NCI-H748 (cell line): ENCODE measurements at regions not wholly inside any gene's neighbourhood (a gene's known extent, or its start where the extent isn't known, plus 50 kb on each side); places are given as distances from the start of the nearest gene placed in this dataset.

Experiments used
- DNase-seq: peaks from one replicate; lab custom pipeline; 2025; ENCODE audit not compliant: unreplicated experiment; lab: John Stamatoyannopoulos, UW

DNA sequence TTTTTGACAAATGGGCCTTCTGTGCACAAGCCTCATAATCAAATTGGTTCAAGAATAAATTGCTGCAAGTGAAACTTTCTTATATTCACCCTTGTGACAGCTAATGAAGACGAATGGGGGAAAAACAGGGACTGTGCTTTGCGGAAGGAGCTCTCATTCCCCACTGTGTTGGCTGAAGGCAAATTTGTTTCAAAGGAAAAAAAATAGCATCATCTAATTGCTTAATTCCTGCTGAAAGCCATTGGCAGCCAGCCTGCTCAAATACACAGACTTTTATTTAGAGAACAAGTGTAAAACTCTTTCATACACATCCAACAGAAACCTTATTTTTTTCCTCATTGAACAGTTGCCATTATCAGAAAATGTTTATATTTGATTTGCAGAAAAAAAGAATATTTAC lies 172.3 kb downstream of the ARL6IP6 start:
- peak; percentile 73 for DNase-seq

DNA sequence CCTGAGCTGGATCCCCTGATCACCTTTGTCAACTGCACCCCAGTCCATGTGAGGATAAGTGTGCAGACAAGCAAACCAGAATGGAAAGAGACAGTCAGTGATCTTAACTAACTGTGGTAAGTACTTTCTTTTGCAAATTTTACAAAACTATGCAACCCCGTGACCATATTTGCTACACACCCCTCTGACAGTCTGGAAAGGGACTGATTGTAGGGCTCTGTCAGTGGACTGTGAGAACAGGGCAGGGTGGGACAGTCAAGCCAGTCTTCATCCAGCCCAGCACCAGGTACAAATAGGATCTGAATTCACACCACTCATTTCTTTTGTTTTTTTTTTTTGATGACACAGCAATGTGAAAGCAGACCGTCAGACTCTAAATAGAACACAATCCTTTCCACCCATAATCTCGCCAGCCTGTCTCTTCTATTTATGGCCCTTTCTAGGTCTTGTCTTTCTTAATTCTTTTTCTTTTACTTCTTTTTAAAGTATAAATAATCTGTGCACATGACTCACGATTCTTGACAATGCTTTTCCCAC lies 165.6 kb downstream of the ARL6IP6 start:
- no peak for DNase-seq

DNA sequence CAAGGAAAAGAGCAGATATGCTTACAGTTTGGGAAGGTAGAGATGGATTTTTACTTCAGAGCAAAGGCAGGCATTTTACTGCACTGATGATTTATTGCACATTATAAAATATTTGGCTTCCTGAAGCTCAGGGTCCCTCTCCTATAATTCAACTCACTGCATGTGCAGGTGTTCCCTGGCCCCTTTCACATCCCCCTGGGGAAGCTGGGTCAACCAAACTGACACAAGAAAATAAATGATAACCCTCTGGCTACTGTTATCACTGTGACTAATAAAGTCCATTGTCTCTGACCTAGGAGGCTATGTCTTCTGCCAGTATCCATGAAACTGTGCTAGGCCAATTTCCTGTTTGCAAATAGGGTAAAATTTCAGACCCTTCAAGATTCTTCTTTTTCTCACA lies 163.1 kb downstream of the ARL6IP6 start:
- DNase-seq = no peak

DNA sequence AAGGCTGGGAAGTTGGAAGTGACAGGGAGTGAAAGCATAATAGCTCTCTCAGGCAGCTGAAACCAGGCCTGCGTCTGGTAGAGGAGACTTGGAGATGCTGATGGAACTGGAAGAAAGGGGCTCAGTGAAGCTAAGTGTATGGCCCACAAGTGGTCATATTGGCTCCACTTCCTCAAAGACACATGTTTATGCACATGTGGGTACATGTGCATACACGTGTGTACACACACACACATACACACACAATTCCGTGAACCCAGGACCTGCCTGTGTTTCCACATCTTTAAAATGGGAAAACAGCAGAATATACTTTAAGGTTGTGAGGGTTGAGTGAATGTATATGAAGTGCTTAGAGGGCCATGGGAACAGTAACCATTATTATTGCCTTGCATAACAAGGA lies 160.9 kb downstream of the ARL6IP6 start:
- DNase-seq = no peak

DNA sequence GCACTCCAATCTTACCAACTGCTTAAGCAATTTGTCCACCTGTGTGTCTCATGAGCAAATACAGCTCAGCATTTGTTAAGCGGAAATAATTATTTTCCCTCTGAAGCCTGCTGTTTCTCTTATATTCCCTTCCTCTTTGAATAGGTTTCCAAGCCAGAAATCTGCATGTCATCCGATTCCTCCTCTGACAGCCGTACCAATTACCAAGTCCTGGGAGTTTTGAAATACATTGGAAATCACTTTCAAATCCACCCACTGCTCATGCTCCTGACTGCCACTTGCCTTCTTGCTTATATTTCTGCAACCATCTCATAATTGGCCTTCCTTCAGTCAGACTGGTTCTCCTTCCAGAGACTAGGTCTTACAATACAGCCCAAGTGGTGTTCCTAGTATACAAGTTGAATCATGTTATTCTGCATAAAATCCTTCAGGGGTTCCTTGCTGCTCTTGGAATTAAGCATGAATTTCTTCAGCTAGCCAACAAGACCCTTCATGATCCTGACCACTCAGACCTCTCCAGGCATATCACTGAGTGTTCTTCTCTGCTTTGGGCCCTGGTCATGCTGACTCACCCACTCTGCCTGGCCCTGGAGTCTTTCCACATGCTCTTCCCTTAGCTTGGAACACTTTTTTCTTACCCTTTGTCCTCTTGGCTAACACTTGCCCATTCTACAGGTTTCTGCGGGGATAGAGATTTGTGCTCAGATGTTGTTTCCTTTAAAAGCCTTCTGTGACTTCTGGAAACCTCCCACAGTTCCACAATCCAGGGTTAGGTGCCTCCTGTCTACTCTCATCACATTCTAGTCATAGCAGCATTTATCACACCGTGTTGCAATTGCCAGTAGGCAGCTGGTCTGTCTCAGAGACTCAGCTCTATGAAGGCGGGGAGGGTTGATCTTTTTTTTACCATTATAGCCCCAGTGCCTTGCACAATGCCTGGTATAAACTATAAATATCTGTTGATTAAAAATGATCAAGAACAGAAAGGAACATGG lies 157.6 kb downstream of the ARL6IP6 start:
- DNase-seq = no peak

DNA sequence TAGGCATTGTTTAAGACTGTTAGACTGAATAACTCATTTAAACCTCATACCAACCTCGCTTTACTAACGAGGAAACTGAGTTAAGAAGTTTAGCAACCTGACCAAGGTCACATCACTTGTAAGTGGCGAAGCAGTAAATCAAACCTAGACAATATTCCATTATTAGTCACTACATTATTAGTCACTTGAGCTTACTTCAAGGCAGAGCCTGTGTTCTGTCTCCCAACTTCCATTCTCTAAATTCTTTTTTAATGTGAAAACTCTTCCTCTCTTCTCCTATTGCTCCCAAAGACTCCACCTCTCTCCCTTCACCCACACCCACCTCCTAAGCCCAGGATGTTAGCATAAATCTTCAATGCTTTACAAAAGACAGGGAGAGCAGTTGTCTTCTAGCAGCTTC lies 156.5 kb downstream of the ARL6IP6 start:
- DNase-seq = no peak

DNA sequence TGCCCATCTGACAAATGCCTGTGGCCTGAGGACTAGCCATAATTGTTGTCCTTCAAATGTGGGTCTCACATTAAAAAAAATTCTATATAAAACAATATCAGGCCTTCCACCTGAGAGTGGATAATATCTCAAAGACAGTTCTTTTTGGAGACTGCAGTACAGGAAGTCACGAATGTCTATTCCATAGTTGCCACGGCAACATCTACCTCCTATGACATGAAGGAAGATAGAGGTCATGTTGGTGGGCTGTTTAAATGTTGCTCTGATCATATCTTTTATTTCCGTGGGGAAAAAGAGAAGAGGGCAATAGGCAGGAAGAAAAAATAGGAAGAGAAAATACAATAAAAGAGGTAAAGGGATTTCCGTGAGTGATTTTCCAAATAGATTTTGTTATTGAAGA lies 151.8 kb downstream of the ARL6IP6 start:
- DNase-seq = peak; percentile 11

DNA sequence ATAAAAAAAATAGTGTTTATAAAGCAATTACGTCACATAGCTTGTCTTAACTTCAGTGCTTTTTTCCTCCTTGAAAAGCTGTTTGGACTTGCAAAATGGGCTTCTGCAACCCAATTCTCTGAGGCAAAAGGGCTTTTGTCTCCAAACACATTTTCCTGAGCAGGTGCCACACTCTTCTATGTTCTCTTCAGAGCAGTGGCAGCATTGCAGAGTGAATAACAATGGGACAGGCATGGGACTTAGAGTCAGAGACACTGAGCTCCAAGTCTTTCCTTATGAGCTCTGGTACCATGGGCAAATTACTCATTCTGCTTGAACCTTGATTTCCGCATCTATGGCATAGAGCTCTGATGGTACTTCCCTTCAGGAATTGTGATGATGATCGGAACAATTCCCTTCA lies 149.0 kb downstream of the ARL6IP6 start:
- DNase-seq = no peak

DNA sequence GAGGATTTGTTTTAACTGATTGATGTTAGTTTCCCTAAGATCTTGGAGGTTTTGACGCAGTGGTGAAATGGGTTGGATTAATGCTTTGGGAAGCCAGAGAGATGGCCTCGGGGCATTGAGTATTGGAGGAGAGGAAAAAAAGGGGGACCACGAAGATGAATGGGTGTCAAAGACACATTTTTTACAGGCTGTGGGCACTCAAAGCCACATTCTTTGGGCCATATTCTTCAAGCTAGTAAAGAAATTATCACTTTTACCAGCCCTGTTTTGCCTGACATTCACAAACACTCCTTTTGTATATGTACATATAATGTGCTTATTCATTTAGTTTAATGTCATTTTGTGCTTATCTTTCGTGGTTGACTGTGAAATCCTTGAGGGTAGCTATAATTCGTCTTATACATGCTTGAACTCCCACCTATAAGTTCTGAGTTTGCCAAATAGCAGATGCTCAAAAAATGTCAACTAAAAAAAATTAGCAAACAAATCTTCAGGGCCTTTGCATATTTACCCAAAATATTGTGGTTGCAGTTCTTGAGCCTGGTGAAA lies 146.3 kb downstream of the ARL6IP6 start:
- no peak for DNase-seq

DNA sequence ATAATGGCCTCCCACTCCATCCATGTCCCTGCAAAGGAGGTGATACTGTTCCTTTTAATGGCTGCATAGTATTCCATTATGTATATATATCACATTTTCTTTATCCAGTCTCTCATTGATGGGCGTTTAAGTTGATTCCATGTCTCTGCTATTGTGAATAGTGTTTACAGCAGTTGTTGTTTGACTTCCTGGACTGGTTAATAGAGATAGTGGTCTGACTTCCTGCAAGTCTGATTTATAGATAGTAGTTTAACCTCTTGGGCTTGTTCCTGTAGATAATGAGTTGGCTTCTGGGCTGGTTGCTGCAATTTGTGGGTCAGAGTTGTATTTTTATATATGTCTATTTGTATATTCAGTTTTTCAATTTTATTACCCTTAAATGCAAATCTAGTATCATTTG lies 145.4 kb downstream of the ARL6IP6 start:
- DNase-seq = no peak

DNA sequence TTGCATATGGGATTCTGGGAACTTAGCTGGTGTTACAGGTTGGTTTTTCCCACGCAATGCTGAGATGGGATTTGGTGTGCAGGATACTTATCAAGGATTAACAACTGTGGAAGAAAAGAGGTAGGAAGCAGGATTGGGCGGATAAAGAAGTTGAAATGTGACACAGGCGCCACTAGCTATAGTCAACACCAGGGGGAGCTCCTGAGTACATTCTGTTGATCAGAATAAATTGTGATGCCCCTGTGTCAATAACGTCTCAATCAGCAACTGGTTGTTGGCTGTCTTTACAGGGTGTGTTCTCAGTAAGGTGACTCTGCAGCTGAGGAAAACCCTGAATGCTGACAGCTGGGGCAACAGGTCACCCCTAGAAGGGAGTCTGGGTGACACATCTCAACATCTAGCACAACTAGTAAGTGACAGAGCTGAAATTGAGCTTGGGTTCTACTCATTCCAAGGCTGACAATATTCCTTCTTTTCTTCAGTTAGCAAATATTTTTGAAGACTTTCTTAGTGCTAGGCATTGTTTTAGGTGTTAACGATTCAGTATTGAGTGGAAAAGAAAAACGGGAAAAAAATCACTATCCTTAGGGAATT lies 143.0 kb downstream of the ARL6IP6 start:
- peak; percentile 65 for DNase-seq

DNA sequence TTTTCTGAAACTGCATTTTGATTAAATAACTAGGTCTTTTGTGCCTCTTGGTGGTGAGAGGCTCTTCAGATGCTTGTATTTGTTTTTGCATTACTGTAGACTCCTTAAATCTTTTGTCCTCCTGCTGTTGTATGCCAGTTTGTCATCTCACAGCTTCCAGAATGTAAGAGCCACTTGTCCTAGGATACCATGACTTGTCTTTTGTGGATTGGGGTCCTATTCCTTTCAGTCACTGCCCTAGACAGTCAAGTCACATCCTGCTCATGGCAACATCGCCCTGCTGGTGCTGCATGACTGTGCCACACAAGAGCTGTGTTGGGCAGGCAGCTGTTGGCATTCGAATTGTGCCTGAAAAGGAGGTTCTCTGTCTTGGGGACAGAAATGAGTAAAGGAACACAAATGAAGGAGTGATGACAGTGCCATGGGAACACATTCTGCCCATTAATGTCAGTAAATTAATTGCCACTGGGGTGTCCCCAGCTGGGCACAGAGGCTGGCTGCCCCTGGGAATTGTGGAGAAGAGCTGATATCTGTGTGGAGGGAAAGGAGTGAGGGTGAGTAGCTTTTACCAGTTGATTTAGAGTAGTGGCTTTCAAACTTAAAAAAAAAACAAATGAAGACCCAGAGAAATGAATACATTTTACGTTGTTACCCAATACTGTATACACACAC lies 140.3 kb downstream of the ARL6IP6 start:
- DNase-seq = peak; percentile 5

DNA sequence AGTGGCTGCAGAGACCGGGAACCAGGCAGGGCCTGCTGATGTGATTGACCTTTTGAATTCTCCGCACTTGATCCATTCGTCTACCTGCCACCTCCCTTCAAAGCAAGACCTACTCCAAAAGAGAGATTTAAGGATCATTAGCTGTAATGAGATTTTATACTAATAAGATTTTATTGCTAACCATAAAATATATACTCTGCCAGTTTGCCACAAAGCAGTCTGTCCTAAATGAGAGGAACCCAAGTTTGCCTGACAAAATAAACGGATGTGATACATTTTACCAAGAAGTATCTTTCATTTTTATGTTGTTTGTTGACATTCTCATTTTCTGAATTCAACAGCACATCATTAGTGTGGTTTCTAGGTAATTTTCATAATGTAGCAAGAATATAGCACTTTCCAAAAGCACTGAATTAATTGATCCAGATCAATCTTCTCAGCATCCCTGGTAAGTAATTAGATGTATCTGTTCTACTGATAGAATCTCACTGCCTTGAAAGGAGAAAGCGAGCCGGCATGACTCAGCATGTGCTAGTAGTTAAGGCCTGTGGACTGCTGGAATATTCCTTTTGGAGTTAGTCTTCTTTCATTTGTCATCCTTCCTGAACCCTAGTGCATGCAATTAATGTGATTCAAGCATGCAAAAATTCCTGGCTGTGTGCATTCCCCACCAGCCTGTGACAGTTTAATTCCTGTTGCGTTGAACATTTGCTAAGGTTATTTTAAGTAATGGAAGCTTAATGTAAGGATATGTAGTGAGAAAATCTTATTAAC lies 128.5 kb downstream of the ARL6IP6 start:
- no peak for DNase-seq

DNA sequence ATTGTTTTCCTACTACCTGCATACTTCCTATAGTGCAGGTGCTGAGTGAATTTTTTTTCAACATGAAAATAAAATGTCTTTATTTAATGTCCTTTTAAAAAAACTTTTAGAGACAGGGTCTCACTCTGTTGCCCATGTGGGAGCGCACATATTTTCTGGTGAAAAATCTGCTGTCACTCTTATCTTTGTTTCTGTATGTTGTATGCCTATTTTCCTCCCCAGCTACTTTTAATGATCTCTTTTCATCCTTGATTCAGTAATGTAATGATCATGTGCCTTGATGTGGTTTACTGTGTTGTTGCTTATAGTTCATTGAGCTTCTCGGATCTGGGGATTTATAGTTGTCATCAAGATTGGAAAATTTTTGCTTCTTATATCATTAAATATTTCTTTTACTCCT lies 117.3 kb downstream of the ARL6IP6 start:
- DNase-seq = no peak

DNA sequence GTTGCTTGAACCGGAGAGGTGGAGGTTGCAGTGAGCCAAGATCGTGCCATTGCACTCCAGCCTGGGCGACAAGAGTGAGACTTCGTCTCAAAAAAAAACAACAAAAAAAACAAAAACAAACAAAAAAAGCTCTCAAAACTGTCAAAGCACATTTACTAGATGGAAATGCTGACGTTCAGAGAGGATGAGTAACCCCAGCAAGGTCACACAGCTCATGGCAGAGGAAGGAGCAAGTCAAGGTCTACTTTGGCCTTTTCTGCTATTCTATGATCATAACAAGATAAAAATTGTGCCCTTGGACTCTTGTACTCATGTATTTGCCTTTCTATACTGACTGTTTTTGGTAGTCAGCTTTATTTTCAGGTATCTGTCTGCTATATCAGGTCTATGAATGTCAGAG lies 109.5 kb downstream of the ARL6IP6 start:
- DNase-seq = no peak

DNA sequence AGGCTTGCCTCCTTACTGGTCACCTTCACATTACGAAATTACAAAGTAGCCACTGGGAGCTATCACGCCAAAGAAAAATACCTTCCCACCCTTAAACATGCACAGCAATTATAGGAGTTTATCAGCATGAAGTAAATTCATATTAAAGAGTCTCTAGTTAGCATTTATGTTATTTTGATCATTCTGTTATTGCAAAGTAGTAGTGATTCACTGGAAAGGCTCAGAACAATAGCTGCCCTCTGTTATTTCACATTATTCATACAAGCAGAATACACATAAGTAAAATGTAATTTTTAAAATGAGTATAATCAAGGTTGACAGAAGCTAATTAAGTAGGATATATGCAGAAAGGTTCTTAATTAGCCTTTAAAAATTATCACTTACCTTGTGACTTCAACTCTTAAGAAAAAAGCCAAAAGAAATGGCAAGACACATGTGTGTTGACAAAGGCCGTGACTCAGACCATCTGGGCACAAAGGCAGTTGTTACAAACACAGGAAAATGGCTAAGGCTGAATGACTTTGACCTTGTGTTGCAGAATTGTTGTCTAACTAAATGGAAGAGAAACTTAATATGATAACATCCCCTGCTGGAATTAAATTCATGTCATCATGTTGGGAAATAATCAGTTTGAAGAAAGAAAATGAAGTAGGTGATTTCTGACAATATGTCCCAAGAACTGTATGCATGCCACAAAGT lies 108.3 kb downstream of the ARL6IP6 start:
- DNase-seq = peak; percentile 11

DNA sequence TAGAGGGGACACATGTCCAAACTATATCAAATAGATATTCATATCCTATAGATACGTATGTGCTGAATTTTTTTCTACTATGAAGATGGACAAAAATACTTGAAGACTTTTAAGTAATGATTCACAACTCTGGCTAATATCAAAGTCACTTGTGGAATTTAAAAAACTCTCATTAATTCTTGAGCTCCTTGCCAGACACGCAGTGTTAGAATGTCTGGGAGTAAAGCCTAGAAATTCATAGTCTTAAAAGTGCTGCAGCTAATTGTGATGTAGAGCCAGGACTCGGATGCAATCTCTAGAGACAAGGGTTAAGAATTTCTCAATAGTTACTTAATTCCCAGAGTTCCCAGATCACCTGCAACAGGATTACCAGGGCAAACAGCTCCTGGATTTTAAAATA lies 107.4 kb downstream of the ARL6IP6 start:
- no peak for DNase-seq

DNA sequence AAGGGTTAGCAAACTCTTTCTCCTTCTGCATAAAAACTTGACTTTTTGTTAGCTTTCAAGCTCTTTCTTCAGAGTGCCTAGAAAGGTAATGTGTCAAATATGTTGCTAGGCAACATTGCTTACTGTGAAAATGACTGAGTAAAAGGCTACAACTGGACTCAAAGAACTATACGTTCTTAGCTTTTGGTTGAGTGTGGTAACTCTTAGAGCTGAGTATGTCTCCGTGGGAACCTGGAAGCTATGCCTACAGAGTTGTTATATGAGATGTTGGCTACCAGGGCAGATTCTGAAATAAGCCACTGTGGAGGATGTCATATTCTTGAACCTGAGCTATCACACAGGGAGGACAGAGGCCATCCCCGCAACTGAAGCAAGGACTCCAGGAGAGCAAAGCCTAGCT lies 105.5 kb downstream of the ARL6IP6 start:
- DNase-seq = no peak

DNA sequence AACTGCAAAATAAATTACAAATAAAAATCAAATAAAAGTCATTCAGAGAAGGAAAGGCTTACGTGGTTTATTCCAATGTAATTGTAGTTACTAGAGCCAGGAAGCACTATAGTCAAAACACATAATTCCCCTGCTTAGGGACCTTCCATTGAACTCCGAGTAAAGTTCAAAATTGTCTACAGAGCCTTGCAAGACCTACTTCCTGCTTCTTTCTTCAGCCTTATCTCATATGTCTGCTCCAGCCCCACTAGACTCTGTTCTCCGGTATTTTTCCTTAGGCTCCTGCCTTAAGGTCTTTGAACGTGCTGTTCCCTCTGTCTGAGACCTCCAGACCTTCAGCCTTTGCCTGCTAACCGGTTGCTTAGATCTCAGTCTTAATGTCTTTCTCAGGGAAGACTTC lies 104.3 kb downstream of the ARL6IP6 start:
- no peak for DNase-seq

DNA sequence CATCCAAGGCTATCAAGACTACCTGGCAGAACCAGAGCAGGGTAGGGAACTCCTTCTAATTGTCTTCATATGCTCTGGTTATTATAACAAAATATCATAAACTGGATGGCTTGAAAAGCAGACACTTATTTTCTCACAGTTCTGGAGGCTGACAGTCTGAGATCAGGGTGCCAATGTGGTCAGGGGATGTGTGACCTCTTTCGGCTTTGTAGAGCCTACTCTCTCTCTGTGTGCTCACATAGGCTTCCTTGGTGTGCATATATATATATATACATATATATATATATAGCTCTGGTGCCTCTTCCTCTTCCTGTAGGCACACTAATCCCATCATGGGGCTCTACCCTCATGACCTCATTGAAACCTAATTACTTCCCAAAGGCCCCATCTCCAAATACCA lies 101.6 kb downstream of the ARL6IP6 start:
- no peak for DNase-seq
